Activated T-cell treated with anti-CD3 and anti-CD28 coated beads for 1 hour (primary cell): ENCODE measurements at regions not wholly inside any gene's neighbourhood (a gene's known extent, or its start where the extent isn't known, plus 50 kb on each side); places are given as distances from the start of the nearest gene placed in this dataset.
"Not testable (repeated sequence)": the region's sequence is repeated elsewhere in the genome, so short reads cannot be mapped to it uniquely, and the experiment has no call there.

ENCODE experiments used
- DNase-seq: peaks from one replicate; pipeline ENCODE4 v3.0.0-alpha.2; 2020; ENCODE audit warnings: low read depth

DNA sequence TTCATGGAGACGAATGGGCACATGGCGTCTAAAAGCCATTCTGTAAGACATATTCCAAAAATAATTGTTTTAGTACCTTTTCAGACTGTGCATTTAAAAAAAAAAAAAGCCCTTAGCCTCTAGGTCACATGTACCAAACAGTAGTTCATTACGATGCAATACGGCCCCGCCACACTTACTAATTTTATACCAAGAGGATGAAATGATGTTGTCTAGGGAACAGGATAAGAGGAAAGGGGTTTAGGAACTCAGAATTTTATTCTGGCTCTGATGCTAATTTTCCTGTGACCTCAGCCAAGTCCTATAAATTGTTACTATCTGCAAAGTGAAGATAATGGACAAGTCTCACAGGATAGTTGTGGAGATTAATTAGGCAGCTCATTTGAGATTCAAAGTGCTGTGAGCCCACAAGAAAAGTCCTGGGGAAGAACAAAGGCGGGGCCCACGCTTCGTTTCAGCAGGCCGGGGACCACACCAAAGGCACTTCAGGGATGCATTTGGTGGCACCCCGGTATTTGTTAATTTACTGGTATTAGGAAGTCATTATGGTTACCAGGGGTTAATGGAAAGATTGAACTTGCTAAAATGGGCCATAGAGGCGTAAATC is 511.1 kb downstream of the IRS2 start:
- no peak for DNase-seq

DNA sequence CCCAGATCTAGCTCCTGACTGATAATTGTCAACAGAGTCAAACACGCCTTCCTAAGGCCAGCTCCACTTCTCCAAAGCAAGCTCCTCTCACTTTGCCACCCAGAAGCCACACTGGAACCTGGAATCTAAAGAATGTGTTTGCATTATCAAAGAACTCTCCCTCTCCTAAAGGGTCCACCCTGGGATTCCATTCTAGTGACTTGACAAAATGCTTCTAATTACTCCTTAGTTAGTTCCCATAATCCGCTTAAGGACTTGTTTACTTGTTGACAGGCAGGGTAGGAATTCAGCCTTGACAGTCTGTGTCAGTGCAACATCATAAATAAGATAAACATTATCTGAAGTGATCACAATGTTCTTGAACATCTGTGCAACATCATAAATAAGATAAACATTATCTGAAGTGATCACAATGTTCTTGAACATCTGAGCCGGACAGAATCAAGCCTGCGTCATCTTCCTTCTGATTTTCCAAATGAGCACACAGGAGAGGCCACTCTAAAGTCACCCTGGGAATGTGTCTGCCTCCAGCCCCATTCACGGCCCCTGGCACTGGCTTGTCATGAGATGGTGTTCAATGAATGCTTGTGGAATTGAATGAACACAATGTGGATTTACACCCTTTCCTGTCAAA is 512.1 kb downstream of the IRS2 start:
- no peak for DNase-seq

DNA sequence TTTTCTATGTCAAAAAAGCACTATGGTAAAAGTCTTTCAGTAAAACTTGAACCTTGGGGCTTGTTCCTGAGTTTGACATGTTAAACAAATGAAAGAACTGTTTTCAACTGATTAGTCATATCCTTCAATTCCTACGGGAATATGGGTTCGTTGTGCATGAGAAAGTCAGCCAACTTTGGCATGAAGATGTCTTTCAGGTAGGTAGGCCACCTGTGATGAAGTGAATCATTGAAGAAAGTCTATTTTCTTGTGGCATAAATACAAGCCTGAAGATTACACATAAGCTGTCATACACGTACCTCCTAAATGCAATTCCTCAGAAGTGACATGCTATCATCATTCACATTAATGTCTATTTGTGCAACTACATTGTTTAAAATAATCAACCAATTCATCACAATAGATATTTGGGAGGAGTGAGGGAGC is 513.0 kb downstream of the IRS2 start:
- no peak for DNase-seq

DNA sequence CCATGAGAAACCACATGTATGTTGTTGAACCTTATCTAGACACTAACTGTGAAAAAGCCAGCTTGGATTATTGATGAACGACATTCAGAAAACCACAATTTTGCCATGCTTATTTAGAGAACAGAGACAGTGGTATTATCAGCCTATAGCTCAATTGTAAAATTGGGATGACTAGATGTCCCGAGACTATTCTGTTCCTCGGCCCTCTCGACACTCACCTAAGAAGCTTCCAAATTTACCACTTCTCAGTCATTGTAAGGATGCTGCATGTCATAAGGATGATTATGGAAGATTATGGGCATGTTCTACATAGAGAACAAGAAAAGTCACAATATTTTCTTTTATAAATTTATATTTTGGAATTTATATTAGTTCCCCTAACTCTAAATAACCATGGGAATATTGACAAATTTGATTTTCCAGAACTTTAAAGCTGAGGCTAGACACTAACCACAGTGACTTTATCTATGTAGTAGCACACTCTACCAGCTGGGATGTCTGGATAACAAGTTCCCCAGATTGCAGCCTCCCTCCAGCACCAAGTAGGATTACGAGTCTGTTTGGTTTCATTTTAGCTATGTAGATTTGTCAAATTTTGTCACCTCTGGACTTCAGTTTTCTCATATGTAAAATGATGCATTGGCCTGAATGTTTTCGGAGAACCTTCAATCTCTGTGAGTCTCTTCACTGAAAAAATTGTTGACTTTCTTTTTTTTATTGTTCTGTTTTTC is 513.6 kb downstream of the IRS2 start:
- no peak for DNase-seq

DNA sequence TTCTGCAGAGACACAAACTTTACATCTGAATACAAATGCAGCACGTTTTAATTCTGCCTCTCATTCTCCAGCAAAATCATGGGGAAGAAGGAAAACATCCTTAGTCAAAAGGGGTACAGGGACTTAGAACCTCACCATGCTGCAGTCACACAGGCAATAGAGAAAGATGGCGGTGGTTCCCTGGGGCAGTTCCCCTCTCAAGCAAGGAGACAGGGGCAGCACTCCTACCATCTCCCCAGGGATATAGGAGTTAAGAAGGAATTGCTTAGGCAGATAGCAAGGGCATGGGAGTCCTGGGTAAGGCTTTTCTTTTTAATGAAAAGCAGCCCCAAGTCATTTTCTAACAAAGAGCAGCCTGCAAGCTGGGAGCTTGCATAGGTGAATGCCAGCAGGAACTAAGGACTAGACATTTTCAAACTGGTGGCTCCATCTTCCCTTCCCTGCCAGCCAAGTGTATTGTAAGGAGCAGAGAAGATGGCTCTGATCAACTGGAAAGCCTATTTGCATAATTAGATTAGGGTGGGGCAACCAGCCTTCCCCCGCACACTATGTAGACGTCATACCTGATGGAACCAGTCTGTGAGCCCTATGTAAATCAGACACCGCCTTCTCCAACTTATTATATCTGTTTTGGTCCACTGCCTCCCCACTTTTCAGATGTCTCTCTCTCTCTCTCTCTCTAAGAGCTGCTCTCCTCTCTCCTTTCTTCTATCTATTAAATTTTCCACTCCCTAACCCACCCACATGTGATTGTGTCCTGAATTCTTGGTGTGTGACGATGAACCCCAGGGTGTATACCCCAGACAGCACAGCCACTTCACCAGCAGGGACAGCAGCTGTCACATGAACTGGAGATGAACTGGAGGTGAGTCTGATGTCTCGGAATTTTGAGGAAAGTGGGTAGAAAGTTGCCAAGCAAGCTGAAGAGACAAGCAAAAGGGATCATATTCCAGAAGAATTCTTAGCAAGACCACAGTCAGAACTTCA is 514.5 kb downstream of the IRS2 start:
- DNase-seq = no peak

DNA sequence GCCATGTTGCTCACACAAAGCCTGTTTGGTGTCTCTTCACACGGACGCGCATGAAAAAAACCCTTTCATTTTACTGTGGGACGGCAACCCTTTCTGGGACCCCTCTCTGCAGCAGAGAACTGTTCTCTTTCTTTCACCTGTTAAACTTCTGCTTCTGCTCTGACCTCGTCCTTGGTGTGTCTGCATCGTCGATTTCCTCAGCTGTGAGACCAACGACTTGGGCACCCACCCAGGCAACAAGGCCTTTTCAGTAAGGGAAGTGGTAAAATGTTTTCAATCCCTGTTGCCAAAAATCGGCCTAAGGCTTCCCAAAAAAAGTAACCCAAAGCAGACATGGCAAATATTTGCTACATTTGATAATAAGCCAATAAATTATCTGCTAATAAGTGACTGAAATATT is 515.3 kb downstream of the IRS2 start:
- DNase-seq = no peak

DNA sequence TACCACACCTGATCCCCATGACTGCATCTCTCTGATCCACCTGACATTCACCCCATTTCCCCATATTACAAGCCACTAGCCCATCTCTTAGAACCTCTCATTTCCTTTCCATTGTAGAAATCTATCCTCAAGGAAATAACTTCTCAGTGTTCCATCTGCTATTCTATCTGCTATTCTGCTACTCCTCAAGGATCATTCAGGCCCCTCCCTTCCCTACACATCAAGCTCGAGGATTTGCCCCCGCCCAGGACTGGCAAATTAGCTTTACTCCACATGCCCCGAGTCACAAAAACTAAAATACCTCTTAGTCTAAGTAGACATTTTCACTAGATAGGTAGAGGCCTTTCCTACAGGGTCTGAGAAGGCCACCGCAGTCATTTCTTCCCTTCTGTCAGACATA is 517.0 kb downstream of the IRS2 start:
- DNase-seq = not testable (repeated sequence)

DNA sequence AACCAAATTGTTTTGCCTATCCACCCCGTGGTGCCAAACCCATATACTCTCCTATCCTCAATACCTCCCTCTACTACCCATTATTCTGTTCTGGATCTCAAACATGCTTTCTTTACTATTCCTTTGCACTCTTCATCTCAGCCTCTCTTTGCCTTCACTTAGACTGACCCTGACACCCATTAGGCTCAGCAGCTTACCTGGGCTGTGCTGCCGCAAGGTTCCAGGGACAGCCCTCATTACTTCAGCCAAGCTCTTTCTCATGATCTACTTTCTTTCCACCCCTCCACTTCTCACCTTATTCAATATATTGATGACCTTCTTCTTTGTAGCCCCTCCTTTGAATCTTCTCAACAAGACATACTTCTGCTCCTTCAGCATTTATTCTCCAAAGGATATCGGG is 517.9 kb downstream of the IRS2 start:
- not testable (repeated sequence) for DNase-seq

DNA sequence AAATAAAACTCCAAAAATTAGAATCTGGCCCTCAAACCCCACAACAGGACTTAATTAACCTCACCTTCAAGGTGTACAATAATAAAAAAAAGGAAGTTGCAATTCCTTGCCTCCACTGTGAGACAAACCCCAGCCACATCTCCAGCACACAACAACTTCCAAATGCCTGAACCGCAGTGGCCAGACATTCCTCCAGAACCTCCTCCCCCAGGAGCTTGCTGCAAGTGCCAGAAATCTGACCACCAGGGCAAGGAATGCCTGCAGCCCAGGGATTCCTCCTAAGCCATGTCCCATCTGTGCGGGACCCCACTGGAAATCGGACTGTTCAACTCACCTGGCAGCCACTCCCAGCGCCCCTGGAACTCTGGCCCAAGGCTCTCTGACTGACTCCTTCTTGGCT is 519.0 kb downstream of the IRS2 start:
- not testable (repeated sequence) for DNase-seq

DNA sequence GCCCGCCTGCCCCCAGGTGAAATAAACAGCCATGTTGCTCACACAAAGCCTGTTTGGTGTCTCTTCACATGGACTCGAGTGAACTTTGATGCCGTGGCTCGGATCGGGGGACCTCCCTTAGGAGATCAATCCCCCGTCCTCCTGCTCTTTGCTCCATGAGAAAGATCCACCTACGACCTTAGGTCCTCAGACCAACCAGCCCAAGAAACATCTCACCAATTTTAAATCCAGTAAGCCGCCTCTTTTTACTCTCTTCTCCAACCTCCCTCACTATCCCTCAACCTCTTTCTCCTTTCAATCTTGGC is 521.0 kb downstream of the IRS2 start:
- DNase-seq = not testable (repeated sequence)

DNA sequence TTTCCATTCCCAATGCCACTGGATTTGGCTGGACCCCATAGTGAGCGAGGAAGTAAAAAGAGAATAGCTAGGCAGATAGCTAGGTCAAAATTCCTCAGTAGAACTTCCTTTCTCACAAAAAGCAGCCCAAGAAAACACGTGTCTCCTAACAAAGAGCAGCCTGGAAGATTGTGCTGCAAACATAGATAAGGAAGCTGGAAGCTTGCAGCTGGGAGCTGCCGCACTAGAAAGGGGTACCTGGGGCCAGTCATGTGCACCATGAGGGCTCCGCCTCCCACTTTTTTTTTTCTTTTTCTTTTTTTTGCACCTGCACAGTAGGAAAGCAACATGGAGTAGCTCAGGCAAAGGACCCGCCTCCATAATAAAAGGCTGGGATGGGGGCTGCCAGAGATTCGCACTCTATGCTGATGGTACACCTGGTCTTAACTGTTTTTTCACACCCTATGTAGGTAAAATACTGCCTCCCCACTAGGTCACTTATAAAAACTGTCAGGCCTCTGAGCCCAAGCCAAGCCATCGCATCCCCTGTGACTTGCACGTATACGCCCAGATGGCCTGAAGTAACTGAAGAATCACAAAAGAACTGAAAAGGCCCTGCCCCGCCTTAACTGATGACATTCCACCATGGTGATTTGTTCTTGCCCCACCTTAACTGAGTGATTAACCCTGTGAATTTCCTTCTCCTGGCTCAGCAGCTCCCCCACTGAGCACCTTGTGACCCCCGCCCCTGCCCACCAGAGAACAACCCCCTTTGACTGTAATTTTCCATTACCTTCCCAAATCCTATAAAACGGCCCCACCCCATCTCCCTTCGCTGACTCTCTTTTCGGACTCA is 521.6 kb downstream of the IRS2 start:
- DNase-seq = not testable (repeated sequence)

DNA sequence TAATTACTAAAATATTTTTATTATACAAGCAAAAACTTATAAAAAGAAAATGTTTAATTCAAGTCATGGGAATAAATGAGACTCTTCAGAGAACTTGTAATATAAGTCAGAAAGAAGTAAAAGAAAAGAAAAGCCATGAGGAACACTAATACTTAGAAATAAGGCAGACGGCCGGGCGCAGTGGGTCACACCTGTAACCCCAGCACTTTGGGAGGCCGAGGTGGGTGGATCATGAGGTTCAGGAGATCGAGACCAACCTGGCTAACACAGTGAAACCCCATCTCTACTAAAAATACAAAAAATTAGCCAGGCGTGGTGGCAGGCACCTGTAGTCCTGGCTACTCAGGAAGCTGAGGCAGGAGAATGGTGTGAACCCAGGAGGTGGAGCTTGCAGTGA is 528.6 kb downstream of the IRS2 start:
- not testable (repeated sequence) for DNase-seq
